GM12878 (cell line): ENCODE measurements at regions not wholly inside any gene's neighbourhood (a gene's known extent, or its start where the extent isn't known, plus 50 kb on each side); places are given as distances from the start of the nearest gene placed in this dataset.

ENCODE experiments used
- ATAC-seq: fragments of 200-7000 bp; cut with Tn5 transposase; 3 replicates; pipeline ENCODE4 v1.9.1; 2020; ENCODE audit warnings: mild to moderate bottlenecking, moderate library complexity
- BruUV-seq: library from RNA; stranded (reverse); fragments of 400-500 nt; replicated peaks from 2 replicates; lab custom pipeline; 2021; lab: Mats Ljungman, UMichigan
- CTCF ChIA-PET: fragments of 300-600 bp; sonication (Branson Sonifier 250); formaldehyde crosslinking; extraction: SDS; loops from one replicate; lab custom pipeline; 2021; ENCODE audit warnings: inconsistent platforms; lab: Yijun Ruan, JAX
- POLR2A ChIA-PET: fragments of 350-600 bp; formaldehyde crosslinking; extraction: SDS; loops from one replicate; lab custom pipeline; 2021; ENCODE audit warnings: inconsistent platforms; lab: Charles Lee
- RAD21 ChIA-PET: fragments of 300-600 bp; sonication (Branson Sonifier 250); formaldehyde crosslinking; loops from one replicate; lab custom pipeline; 2023; ENCODE audit warnings: antibody characterized with exemption; ENCODE audit not compliant: unreplicated experiment; lab: Charles Lee
- SMC1A ChIA-PET: fragments of 300-600 bp; sonication (Branson Sonifier 250); formaldehyde crosslinking; loops from one replicate; lab custom pipeline; 2023; ENCODE audit not compliant: unreplicated experiment, uncharacterized antibody; lab: Charles Lee
- DNase-seq: peaks from one replicate; pipeline ENCODE4 v3.0.0-alpha.2; 2011; ENCODE audit warnings: low read depth, low spot score
- FAIRE-seq: peaks from 3 replicates; lab custom pipeline; 2011; peaks lifted over from hg19 to GRCh38; lab: Jason Lieb, UNC
- H2AFZ ChIP-seq: 2 replicates; pipeline ENCODE4 v1.6.0; 2011; ENCODE audit warnings: low read depth, low read length, control low read depth; ENCODE audit not compliant: control insufficient read depth
- H3K27ac ChIP-seq: 2 replicates; pipeline ENCODE4 v1.5.1; 2011; ENCODE audit warnings: control low read depth; ENCODE audit not compliant: control insufficient read depth, insufficient read depth
- H3K27me3 ChIP-seq, 2 experiments: replicated peaks in 1 of 2; 2 replicates each; pipeline versions ENCODE4 v1.6.0 to v1.6.1; 2011; ENCODE audit warnings: low read length in 1 of 2; ENCODE audit not compliant: control insufficient read depth in 2 of 2, insufficient read depth in 2 of 2
- H3K36me3 ChIP-seq, 2 experiments: 2 replicates each; pipeline ENCODE4 v1.5.1; 2011; ENCODE audit warnings: low read length in 1 of 2; ENCODE audit not compliant: control insufficient read depth in 2 of 2, insufficient read depth in 2 of 2
- H3K4me1 ChIP-seq: 2 replicates; pipeline ENCODE4 v1.6.1; 2011; ENCODE audit warnings: mild to moderate bottlenecking, low read length, moderate library complexity, mixed read lengths; ENCODE audit not compliant: control insufficient read depth, insufficient read depth
- H3K4me2 ChIP-seq: 2 replicates; pipeline ENCODE4 v1.6.0; 2011; ENCODE audit warnings: control low read depth; ENCODE audit not compliant: control insufficient read depth, insufficient read depth
- H3K4me3 ChIP-seq: fragments of 200-600 bp; sonication (generic); 2 replicates; pipeline ENCODE4 v1.5.1; 2016
- H3K79me2 ChIP-seq: 2 replicates; pipeline ENCODE4 v1.6.0; 2011; ENCODE audit warnings: low read length; ENCODE audit not compliant: control insufficient read depth, insufficient read depth
- H3K9ac ChIP-seq: 2 replicates; pipeline ENCODE4 v1.8.0; 2011; ENCODE audit warnings: low read length, control low read depth, mixed read lengths; ENCODE audit not compliant: control insufficient read depth, insufficient read depth
- H3K9me3 ChIP-seq: replicated peaks from 3 replicates; pipeline ENCODE4 v1.5.1; 2011; ENCODE audit warnings: mild to moderate bottlenecking, low read length; ENCODE audit not compliant: control insufficient read depth, insufficient read depth
- H4K20me1 ChIP-seq: 2 replicates; pipeline ENCODE4 v1.6.0; 2011; ENCODE audit not compliant: control insufficient read depth, insufficient read depth
- BHLHE40 ChIP-seq, 2 experiments: fragments of 450-650 bp in 1 of 2; IDR thresholded peaks; 2 replicates each; pipeline ENCODE4 v1.6.1; 2011 to 2017; ENCODE audit warnings: low read depth in 2 of 2, borderline replicate concordance in 1 of 2, improper control_type of control experiment in 1 of 2, low read length in 1 of 2, mild to moderate bottlenecking in 1 of 2
- CHD2 ChIP-seq: IDR thresholded peaks from 2 replicates; pipeline ENCODE4 v1.6.1; 2011; ENCODE audit warnings: low read depth, low read length, improper control_type of control experiment, borderline replicate concordance
- CHD4 ChIP-seq: fragments of 200-600 bp; sonication (generic); IDR thresholded peaks from 2 replicates; pipeline ENCODE4 v1.6.1; 2016; ENCODE audit warnings: mild to moderate bottlenecking
- EZH2 ChIP-seq: IDR thresholded peaks from 2 replicates; pipeline ENCODE4 v1.6.1; 2012; ENCODE audit warnings: low read depth, mild to moderate bottlenecking, control low read depth, inconsistent platforms, low read length, borderline replicate concordance; ENCODE audit not compliant: control insufficient read depth
- FOXM1 ChIP-seq: IDR thresholded peaks from 2 replicates; pipeline ENCODE4 v1.6.1; 2012; ENCODE audit warnings: low read depth, mild to moderate bottlenecking, inconsistent platforms, low read length, moderate library complexity
- HDAC2 ChIP-seq: fragments of 200-600 bp; sonication (generic); IDR thresholded peaks from 2 replicates; pipeline ENCODE4 v1.6.1; 2017
- HDGF ChIP-seq: fragments of 450-650 bp; IDR thresholded peaks from 2 replicates; pipeline ENCODE4 v1.6.1; 2016; ENCODE audit warnings: antibody characterized with exemption
- IRF4 ChIP-seq: IDR thresholded peaks from 2 replicates; pipeline ENCODE4 v1.6.1; 2011; ENCODE audit warnings: low read depth, low read length
- LARP7 ChIP-seq: fragments of 450-650 bp; IDR thresholded peaks from 2 replicates; pipeline ENCODE4 v1.6.1; 2017; ENCODE audit warnings: mild to moderate bottlenecking
- PAX8 ChIP-seq: fragments of 450-650 bp; IDR thresholded peaks from 2 replicates; pipeline ENCODE4 v1.6.1; 2017; ENCODE audit warnings: mild to moderate bottlenecking, moderate library complexity
- RB1 ChIP-seq: fragments of 450-650 bp; formaldehyde crosslinking; IDR thresholded peaks from 2 replicates; pipeline ENCODE4 v1.6.1; 2017; ENCODE audit warnings: mild to moderate bottlenecking, borderline replicate concordance
- SMARCA5 ChIP-seq: fragments of 450-650 bp; IDR thresholded peaks from 2 replicates; pipeline ENCODE4 v1.6.1; 2017; ENCODE audit warnings: mild to moderate bottlenecking
- SUPT20H ChIP-seq: IDR thresholded peaks from 2 replicates; pipeline ENCODE4 v1.6.1; 2011; ENCODE audit warnings: low read depth, mild to moderate bottlenecking, low read length, moderate library complexity, borderline replicate concordance; ENCODE audit not compliant: control insufficient read depth
- TAF1 ChIP-seq: IDR thresholded peaks from 2 replicates; pipeline ENCODE4 v1.6.1; 2011; ENCODE audit warnings: mild to moderate bottlenecking, low read depth, low read length, borderline replicate concordance
- ZNF622 ChIP-seq: fragments of 450-650 bp; IDR thresholded peaks from 2 replicates; pipeline ENCODE4 v1.6.1; 2017; ENCODE audit warnings: mild to moderate bottlenecking, inconsistent platforms
- WGBS: methylation state at CpG from one replicate; pipeline ENCODE4 v1.1.6; 2016; ENCODE audit warnings: low lambda C conversion rate; ENCODE audit not compliant: insufficient replicate concordance, insufficient coverage; ENCODE audit errors: missing lambda C conversion rate; 5-methylcytosine and 5-hydroxymethylcytosine counted together
- in situ Hi-C: fragments of 300-500 bp; cut with MboI; formaldehyde crosslinking; loops from 9 replicates; pipeline ENCODE4 v1.14.3; 2018; ENCODE audit warnings: mixed read lengths
- intact Hi-C: fragments of 100-400 bp; cut with micrococcal nuclease; formaldehyde crosslinking; loops from one replicate; pipeline ENCODE4 v1.14.2; 2022; ENCODE audit not compliant: unreplicated experiment
- TF ChIP-seq, protein P1 (sequence below): fragments of 450-650 bp; IDR thresholded peaks from 2 replicates; pipeline ENCODE4 v1.6.1; 2017; ENCODE audit warnings: low read depth, mild to moderate bottlenecking, moderate library complexity
- TF ChIP-seq, protein P2 (sequence below): IDR thresholded peaks from 2 replicates; pipeline ENCODE4 v1.6.1; 2012; ENCODE audit warnings: mild to moderate bottlenecking, low read depth, low read length

DNA sequence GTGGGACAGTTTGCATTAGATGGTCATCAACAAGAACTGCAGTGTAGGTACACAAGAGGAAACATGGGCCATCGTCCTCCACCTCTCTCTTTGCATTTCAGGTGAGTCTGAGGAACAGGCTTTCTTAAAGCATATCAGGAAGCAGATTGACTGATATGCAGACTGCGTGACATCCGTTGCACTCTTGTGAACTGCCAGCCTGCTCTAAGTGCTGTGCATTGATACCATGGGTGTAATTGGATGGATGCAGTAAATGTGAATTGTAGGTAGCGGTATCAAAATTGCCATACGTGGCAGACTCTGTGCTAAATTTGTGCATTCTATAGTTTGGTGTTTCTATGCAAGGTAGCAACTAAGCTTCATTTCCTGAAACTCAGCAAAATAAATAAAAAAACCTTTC is 1008.3 kb downstream of the EFNB2 start:
- H3K79me2 ChIP-seq: no peaks in the 10 kb centered on the region
- H3K27ac ChIP-seq: no peak overlapping the region
- no peak for ATAC-seq
- no peaks in the 10 kb centered on the region for H4K20me1 ChIP-seq
- H3K4me2 ChIP-seq: no peak overlapping the region
- H2AFZ ChIP-seq: no peak overlapping the region
- no peak overlapping the region for H3K9ac ChIP-seq
- ChIA-PET POLR2A (interaction anchor here (0.6 kb wide), 1 partner anchor 59 kb away, joined by 4 read pairs; no protein-coding TSS in a partner anchor), SMC1A (interaction anchor here (1.1 kb wide), 1 partner anchor 247 kb away, joined by 4 read pairs; no protein-coding TSS in a partner anchor), CTCF (no interaction called here)
- intact Hi-C loops: no loop called here
- H3K27me3 ChIP-seq: no peaks in the 10 kb centered on the region
- in situ Hi-C loops: no loop called here
- no peak for FAIRE-seq
- H3K4me1 ChIP-seq: no peaks in the 10 kb centered on the region
- no peak for DNase-seq
- no peaks in the 10 kb centered on the region for H3K36me3 ChIP-seq
- no peak for TF ChIP-seq RB1
- no peak for TF ChIP-seq PAX8
- TF ChIP-seq, protein P1, sequence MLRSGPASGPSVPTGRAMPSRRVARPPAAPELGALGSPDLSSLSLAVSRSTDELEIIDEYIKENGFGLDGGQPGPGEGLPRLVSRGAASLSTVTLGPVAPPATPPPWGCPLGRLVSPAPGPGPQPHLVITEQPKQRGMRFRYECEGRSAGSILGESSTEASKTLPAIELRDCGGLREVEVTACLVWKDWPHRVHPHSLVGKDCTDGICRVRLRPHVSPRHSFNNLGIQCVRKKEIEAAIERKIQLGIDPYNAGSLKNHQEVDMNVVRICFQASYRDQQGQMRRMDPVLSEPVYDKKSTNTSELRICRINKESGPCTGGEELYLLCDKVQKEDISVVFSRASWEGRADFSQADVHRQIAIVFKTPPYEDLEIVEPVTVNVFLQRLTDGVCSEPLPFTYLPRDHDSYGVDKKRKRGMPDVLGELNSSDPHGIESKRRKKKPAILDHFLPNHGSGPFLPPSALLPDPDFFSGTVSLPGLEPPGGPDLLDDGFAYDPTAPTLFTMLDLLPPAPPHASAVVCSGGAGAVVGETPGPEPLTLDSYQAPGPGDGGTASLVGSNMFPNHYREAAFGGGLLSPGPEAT: no peak
- TF ChIP-seq, protein P2, sequence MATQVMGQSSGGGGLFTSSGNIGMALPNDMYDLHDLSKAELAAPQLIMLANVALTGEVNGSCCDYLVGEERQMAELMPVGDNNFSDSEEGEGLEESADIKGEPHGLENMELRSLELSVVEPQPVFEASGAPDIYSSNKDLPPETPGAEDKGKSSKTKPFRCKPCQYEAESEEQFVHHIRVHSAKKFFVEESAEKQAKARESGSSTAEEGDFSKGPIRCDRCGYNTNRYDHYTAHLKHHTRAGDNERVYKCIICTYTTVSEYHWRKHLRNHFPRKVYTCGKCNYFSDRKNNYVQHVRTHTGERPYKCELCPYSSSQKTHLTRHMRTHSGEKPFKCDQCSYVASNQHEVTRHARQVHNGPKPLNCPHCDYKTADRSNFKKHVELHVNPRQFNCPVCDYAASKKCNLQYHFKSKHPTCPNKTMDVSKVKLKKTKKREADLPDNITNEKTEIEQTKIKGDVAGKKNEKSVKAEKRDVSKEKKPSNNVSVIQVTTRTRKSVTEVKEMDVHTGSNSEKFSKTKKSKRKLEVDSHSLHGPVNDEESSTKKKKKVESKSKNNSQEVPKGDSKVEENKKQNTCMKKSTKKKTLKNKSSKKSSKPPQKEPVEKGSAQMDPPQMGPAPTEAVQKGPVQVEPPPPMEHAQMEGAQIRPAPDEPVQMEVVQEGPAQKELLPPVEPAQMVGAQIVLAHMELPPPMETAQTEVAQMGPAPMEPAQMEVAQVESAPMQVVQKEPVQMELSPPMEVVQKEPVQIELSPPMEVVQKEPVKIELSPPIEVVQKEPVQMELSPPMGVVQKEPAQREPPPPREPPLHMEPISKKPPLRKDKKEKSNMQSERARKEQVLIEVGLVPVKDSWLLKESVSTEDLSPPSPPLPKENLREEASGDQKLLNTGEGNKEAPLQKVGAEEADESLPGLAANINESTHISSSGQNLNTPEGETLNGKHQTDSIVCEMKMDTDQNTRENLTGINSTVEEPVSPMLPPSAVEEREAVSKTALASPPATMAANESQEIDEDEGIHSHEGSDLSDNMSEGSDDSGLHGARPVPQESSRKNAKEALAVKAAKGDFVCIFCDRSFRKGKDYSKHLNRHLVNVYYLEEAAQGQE: no peak
- TF ChIP-seq ZNF622: no peak
- TF ChIP-seq BHLHE40 (IDR thresholded peaks at IDR 0.05; ENCODE audit: borderline replicate concordance in 1 of 2, low read depth in 2 of 2, low read length in 1 of 2): no peak
- no peak for TF ChIP-seq LARP7
- no peak for TF ChIP-seq EZH2
- no peak for TF ChIP-seq SMARCA5
- TF ChIP-seq CHD4: no peak
- TF ChIP-seq HDAC2: no peak
- TF ChIP-seq HDGF: no peak
- no peak for TF ChIP-seq CHD2
- no peak for TF ChIP-seq FOXM1
- TF ChIP-seq IRF4: no peak
- TF ChIP-seq TAF1: no peak
- TF ChIP-seq SUPT20H: no peak
- TF ChIP-seq, all 136 proteins: peak for 0
- Histone ChIP-seq H3K9me3 (no peaks in the 10 kb centered on the region), H3K4me3 (no peak overlapping the region)
- RAD21 ChIA-PET: no interaction called here
- no TSS peak for BruUV-seq
- WGBS: 39% methylated on average over 5 of the region's 5 CpGs
